ENCODE measurements at regions not wholly inside any gene's neighbourhood (a gene's known extent, or its start where the extent isn't known, plus 50 kb on each side); places are given as distances from the start of the nearest gene placed in this dataset.
"Not testable (repeated sequence)": the region's sequence is repeated elsewhere in the genome, so short reads cannot be mapped to it uniquely, and the experiment has no call there.

DNA sequence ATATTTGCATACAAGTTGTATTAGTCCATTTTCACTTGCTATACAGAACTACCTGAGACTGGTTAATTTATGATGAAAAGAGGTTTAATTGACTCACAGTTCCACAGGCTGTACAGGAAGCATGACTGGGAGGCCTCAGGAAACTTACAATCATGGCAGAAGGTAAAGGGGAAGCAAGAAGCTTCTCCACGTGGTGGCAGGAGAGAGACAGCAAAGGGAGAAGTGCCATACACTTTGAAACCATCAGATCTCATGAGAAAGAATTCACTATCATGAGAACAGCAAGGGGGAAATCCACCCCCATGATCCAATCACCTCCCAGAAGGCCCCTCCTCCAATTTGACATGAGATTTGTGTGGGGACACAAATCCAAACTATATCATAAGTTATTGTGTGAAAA, 506.7 kb upstream of the DPH6 start:
- TF ChIP-seq, protein P1, sequence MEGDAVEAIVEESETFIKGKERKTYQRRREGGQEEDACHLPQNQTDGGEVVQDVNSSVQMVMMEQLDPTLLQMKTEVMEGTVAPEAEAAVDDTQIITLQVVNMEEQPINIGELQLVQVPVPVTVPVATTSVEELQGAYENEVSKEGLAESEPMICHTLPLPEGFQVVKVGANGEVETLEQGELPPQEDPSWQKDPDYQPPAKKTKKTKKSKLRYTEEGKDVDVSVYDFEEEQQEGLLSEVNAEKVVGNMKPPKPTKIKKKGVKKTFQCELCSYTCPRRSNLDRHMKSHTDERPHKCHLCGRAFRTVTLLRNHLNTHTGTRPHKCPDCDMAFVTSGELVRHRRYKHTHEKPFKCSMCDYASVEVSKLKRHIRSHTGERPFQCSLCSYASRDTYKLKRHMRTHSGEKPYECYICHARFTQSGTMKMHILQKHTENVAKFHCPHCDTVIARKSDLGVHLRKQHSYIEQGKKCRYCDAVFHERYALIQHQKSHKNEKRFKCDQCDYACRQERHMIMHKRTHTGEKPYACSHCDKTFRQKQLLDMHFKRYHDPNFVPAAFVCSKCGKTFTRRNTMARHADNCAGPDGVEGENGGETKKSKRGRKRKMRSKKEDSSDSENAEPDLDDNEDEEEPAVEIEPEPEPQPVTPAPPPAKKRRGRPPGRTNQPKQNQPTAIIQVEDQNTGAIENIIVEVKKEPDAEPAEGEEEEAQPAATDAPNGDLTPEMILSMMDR (conservative IDR thresholded peaks at IDR 0.05; ENCODE audit: low read depth, low read length) = peak; percentile 22; the same call in 1 of the 2 replicates
- TF ChIP-seq FOS (IDR thresholded peaks at IDR 0.05; ENCODE audit: low read depth, low read length); BHLHE40 (IDR thresholded peaks at IDR 0.05; ENCODE audit: low read depth, low read length); POLR2A (IDR thresholded peaks at IDR 0.05; ENCODE audit: low read depth, low read length); RCOR1 (IDR thresholded peaks at IDR 0.05; ENCODE audit: insufficient replicate concordance, low read length); USF2 (IDR thresholded peaks at IDR 0.05; ENCODE audit: low read depth, low read length); MAZ (IDR thresholded peaks at IDR 0.05; ENCODE audit: borderline replicate concordance, low read depth, low read length); NFE2L2 (IDR thresholded peaks at IDR 0.05; ENCODE audit: low read depth, low read length); CEBPB (IDR thresholded peaks at IDR 0.05; ENCODE audit: low read depth, low read length); MXI1 (IDR thresholded peaks at IDR 0.05; ENCODE audit: borderline replicate concordance, low read depth, low read length): not testable (repeated sequence)

Measured in IMR-90 (cell line).